OCI-LY3 (cell line): ENCODE measurements at regions not wholly inside any gene's neighbourhood (a gene's known extent, or its start where the extent isn't known, plus 50 kb on each side); places are given as distances from the start of the nearest gene placed in this dataset.
"Not testable (repeated sequence)": the region's sequence is repeated elsewhere in the genome, so short reads cannot be mapped to it uniquely, and the experiment has no call there.

Experiments used
- CTCF ChIP-seq: fragments of 200-600, 300-600 bp; sonication (generic); IDR thresholded peaks from 2 replicates; pipeline ENCODE4 v1.5.1; 2014; ENCODE audit warnings: antibody characterized with exemption, low read length, low read depth
- EZH2phosphoT487 ChIP-seq: fragments of 200-600 bp; shearing (Covaris generic); IDR thresholded peaks from 2 replicates; pipeline ENCODE4 v1.6.1; 2018; ENCODE audit warnings: antibody characterized with exemption, mixed run types, low read depth

GRCh38 chr10:47605791-47606773 lies 82.6 kb upstream of the AGAP9 start:
- TF ChIP-seq CTCF, EZH2phosphoT487: not testable (repeated sequence)
